Heart right ventricle (tissue), 16 donors: ENCODE measurements at regions not wholly inside any gene's neighbourhood (a gene's known extent, or its start where the extent isn't known, plus 50 kb on each side); places are given as distances from the start of the nearest gene placed in this dataset.

Experiments used
- ATAC-seq, 8 donors: fragments of 200-7000 bp; cut with Tn5 transposase; one replicate each; pipeline ENCODE4 v1.9.1; 2020; ENCODE audit warnings: mild to moderate bottlenecking in 8 of 8, moderate library complexity in 8 of 8, moderate number of reproducible peaks in 1 of 8
- DNase-seq, 2 donors: peaks; one replicate each; pipeline ENCODE4 v3.0.0-alpha.2; 2020
- H3K27ac ChIP-seq, 10 donors: fragments of 200-600 bp; sonication (generic) in 2 of 10; one replicate each; pipeline versions ENCODE4 v1.5.0 to v1.8.0; 2020 to 2022; ENCODE audit warnings: mild to moderate bottlenecking in 3 of 10
- H3K27me3 ChIP-seq, 7 donors: fragments of 200-600 bp; one replicate each; pipeline ENCODE4 v1.8.0; 2021 to 2022; ENCODE audit warnings: mild to moderate bottlenecking in 2 of 7
- H3K36me3 ChIP-seq, 9 donors: fragments of 200-600 bp; sonication (generic) in 1 of 9; one replicate each; pipeline versions ENCODE4 v1.5.0 to v1.8.0; 2020 to 2022; ENCODE audit warnings: mild to moderate bottlenecking in 2 of 9
- H3K4me1 ChIP-seq, 9 donors: fragments of 200-600 bp; sonication (generic) in 1 of 9; one replicate each; pipeline versions ENCODE4 v1.5.0 to v1.8.0; 2020 to 2022; ENCODE audit warnings: mild to moderate bottlenecking in 4 of 9
- H3K4me3 ChIP-seq, 10 donors: fragments of 200-600 bp; sonication (generic) in 2 of 10; one replicate each; pipeline versions ENCODE4 v1.5.0 to v1.8.0; 2020 to 2022; ENCODE audit warnings: mild to moderate bottlenecking in 7 of 10, moderate library complexity in 2 of 10
- H3K9me3 ChIP-seq, 11 donors: fragments of 200-600 bp in 10 of 11; sonication (generic) in 2 of 11; one replicate each; pipeline versions ENCODE4 v1.5.0 to v1.8.0; 2013 to 2022; ENCODE audit warnings: mild to moderate bottlenecking in 2 of 11, control low read depth in 1 of 11, moderate library complexity in 1 of 11
- WGBS, 2 donors: extraction: QIAGEN DNeasy Blood & Tissue Kit; methylation state at CpG; one replicate each; pipeline ENCODE4 v1.1.7; 2013; ENCODE audit warnings: inconsistent platforms in 1 of 2; 5-methylcytosine and 5-hydroxymethylcytosine counted together
- intact Hi-C, 10 donors: fragments of 100-400 bp; cut with DNase I; formaldehyde crosslinking; loops; one replicate each; pipeline versions ENCODE4 v1.11.1 to v1.14.2; 2022
- TF ChIP-seq, protein P1 (sequence below), 9 donors: fragments of 200-600 bp; sonication (generic) in 2 of 9; IDR thresholded peaks; one replicate each; pipeline versions ENCODE4 v1.5.0 to v1.8.0; 2021 to 2022; ENCODE audit warnings: antibody characterized with exemption in 9 of 9, mild to moderate bottlenecking in 5 of 9, moderate library complexity in 1 of 9
- donor health status: Arrhythmogenic right ventricular cardiomyopathy.
- donor health status: ischemic (EF 13 %, LVEDD 7.1; RV severe dilation, severe dysfunction).
- donor health status: healthy with polysubstance abuse.
- donor health status: DM: no; HTN: yes; CAD: no.
- donor health status: DM: no; HTN: no; CAD: no.
- donor health status: ischemic (EF 25% LVEDD 6.9; RV normal size, moderate dysfunction).
- donor health status: ischemic (EF 25% LVEDD 5.7; RV mildly dilated, moderate dysfunction).
- donor health status: healthy.
- donor health status: DM: yes; HTN: yes; CAD: no.
- donor health status: Ischemic cardiomyopathy.
- donor health status: ischemic (EF 35%, LVEDD 5.7; RV mildly dilated, moderate dysfunction).
- donor health status: nonischemic (EF 11% LVEDD 7.7; RV severe dilation, severe dysfunction).
- donor health status: DM: yes; HTN: yes; CAD: no.
- donor health status: PGD.
- donor health status: ischemic (EF 29% LVEDD 5.4; RV normal size, mild dysfunction).
- donor health status: nonischemic (EF 23%, LVEDD 6.1; RV moderate dilation, normal function).

DNA sequence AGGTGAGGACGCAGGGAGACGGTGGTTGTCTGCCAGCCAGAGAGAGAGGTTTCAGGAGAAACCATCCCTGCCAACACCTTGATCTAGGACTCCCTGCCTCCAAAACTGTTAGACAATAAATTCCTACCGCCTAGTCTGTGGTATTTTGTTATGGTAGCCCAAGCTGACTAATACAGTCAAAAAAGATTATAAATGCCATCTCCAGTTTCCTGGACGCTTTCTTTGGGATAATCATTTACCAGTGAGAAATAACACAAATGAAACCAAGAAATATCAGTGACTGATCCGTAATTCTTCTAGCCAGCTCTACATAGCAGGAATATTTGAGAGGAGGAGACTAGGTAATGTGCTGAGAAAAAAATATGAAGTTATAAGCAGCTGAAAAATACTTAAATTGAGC is 707.8 kb upstream of the LMCD1 start:
- intact Hi-C loops, result loop anchor here in 2 of 10 donors (10.0 kb wide), 1 partner anchor 321 kb away; no protein-coding TSS in a partner anchor
- DNase-seq (no peak), ATAC-seq (no peak)
- peaks cover 0 to 3% (median 0%) of the 10 kb centered on the region in 11 donors for H3K9me3 ChIP-seq
- no peaks in the 10 kb centered on the region for H3K4me1 ChIP-seq
- peaks cover 0 to 6% (median 0%) of the 10 kb centered on the region in 7 donors for H3K27me3 ChIP-seq
- H3K4me3 ChIP-seq, result no peak overlapping the region
- TF ChIP-seq, protein P1, sequence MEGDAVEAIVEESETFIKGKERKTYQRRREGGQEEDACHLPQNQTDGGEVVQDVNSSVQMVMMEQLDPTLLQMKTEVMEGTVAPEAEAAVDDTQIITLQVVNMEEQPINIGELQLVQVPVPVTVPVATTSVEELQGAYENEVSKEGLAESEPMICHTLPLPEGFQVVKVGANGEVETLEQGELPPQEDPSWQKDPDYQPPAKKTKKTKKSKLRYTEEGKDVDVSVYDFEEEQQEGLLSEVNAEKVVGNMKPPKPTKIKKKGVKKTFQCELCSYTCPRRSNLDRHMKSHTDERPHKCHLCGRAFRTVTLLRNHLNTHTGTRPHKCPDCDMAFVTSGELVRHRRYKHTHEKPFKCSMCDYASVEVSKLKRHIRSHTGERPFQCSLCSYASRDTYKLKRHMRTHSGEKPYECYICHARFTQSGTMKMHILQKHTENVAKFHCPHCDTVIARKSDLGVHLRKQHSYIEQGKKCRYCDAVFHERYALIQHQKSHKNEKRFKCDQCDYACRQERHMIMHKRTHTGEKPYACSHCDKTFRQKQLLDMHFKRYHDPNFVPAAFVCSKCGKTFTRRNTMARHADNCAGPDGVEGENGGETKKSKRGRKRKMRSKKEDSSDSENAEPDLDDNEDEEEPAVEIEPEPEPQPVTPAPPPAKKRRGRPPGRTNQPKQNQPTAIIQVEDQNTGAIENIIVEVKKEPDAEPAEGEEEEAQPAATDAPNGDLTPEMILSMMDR (IDR thresholded peaks at IDR 0.05), result no peak
- H3K27ac ChIP-seq, result no peak overlapping the region
- H3K36me3 ChIP-seq, result no peaks in the 10 kb centered on the region
- WGBS, 2 donors, result 80 to 89% methylated on average over 5 of the region's 5 CpGs

DNA sequence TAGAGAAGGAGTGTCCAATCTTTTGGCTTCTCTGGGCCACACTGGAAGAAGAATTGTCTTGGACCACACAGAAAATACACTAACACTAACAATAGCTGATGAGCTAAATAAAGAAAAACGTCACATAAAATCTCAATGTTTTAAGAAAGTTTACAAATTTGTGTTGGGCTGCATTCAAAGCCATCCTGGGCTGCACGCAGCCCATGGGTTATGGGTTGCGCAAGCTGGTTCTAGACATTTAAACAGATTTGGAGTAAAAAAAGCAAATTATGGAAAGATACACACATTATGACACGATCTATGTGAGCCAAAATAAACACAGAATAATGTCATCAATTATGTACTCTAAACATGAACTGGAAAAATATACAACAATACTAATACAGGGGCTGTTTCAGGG is 703.3 kb upstream of the LMCD1 start:
- no peaks in the 10 kb centered on the region for H3K36me3 ChIP-seq
- no peak overlapping the region for H3K4me3 ChIP-seq
- no peak overlapping the region for H3K27ac ChIP-seq
- TF ChIP-seq, protein P1 (IDR thresholded peaks at IDR 0.05), result no peak
- H3K27me3 ChIP-seq, result peaks cover 0 to 6% (median 0%) of the 10 kb centered on the region in 7 donors
- ATAC-seq (no peak), DNase-seq (no peak)
- no peaks in the 10 kb centered on the region for H3K4me1 ChIP-seq
- no peaks in the 10 kb centered on the region for H3K9me3 ChIP-seq
- intact Hi-C loops, result loop anchor here in 3 of 10 donors (5.0 to 10.0 kb wide), 2 partner anchors 314 to 317 kb away; no protein-coding TSS in a partner anchor
- WGBS, 2 donors, result 60 to 74% methylated on average over 4 of the region's 4 CpGs

DNA sequence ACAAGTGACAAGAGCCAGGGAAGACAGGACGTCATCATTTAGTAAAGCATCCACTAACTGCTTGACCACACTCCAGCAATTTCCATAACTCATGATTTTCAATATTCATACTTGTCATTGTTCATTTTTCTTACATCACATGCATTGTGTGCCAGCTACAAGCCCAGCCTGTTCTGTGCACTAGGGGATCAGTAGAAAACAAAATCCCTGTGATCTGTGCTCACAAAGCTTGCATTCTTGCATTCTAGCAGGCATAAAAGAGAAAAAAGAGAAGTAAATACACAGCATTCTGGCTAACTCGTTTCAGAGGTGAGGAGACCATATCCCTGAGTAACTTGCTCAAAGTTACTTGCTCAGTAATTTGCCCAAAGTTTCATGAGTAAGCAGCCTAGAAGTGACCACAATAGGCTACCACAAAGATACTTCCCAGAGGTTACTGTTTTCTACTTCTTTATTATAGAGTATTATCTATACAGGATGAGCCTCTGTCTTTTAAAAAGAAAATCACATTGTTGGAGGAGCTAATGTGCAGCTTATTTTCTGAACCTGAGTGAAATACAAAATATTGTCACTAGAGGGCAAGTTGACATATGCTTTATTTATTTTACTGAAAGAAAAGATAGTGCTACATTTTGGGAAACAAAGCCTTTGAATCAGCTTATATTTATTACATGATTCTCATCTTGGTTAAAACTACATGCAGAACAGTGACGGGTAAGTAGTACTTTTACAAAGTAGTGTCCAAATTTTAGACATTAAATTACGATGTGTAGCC is 701.4 kb upstream of the LMCD1 start:
- Histone ChIP-seq H3K4me3 (no peak overlapping the region), H3K4me1 (no peaks in the 10 kb centered on the region), H3K27ac (no peak overlapping the region), H3K36me3 (no peaks in the 10 kb centered on the region), H3K9me3 (no peaks in the 10 kb centered on the region), H3K27me3 (peaks cover 0 to 6% (median 0%) of the 10 kb centered on the region in 7 donors)
- DNase-seq (no peak), ATAC-seq (no peak)
- intact Hi-C loops, result loop anchor here in 3 of 10 donors (5.0 to 10.0 kb wide), 3 partner anchors 305 to 315 kb away; no protein-coding TSS in a partner anchor
- WGBS, 2 donors, result 49 to 65% methylated on average over 4 of the region's 4 CpGs
- TF ChIP-seq, protein P1 (IDR thresholded peaks at IDR 0.05), result peak in 8 of 9 donors; percentile 9 to 47 (median 31)

DNA sequence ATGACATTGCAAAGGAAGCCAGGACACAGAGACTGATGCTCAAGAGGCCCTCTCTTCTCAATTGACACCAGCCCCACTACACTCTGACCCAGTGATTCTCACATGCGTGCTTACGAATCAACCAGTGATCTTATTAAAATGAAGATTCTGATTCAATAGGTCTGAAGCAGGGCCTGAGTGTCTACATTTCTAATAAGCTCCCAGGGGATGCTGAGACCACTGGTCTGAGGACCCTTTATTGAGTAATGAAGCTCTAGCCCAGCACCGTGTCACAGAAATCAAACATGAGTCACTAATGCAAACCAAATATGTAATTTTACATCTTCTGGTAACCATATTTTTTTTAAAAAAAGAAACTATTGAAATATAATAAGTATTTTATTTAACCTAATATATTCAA is 689.1 kb upstream of the LMCD1 start:
- DNase-seq (no peak), ATAC-seq (no peak)
- no peak overlapping the region for H3K27ac ChIP-seq
- no peaks in the 10 kb centered on the region for H3K9me3 ChIP-seq
- H3K4me1 ChIP-seq, result no peaks in the 10 kb centered on the region
- 92 to 93% methylated on average over 3 of the region's 3 CpGs for WGBS, 2 donors
- TF ChIP-seq, protein P1 (IDR thresholded peaks at IDR 0.05), result no peak
- intact Hi-C loops, result no loop called here
- no peak overlapping the region for H3K4me3 ChIP-seq
- H3K36me3 ChIP-seq, result no peaks in the 10 kb centered on the region
- no peaks in the 10 kb centered on the region for H3K27me3 ChIP-seq
